HEK293 (cell line): ENCODE measurements at regions not wholly inside any gene's neighbourhood (a gene's known extent, or its start where the extent isn't known, plus 50 kb on each side); places are given as distances from the start of the nearest gene placed in this dataset.

Source experiments
- CTCF ChIA-PET: fragments of 350-600 bp; formaldehyde crosslinking; extraction: SDS; loops from one replicate; lab custom pipeline; 2021; ENCODE audit warnings: antibody characterized with exemption; lab: Yijun Ruan, JAX
- POLR2A ChIA-PET: fragments of 300-600 bp; formaldehyde crosslinking; extraction: SDS; loops from one replicate; lab custom pipeline; 2020; ENCODE audit warnings: antibody characterized with exemption, inconsistent platforms; lab: Yijun Ruan, JAX
- H3K27ac ChIP-seq: fragments of 200-500 bp; sonication (Bioruptor generic); 2 replicates; pipeline ENCODE4 v1.5.1; 2014; ENCODE audit warnings: low read depth, low read length, control low read depth, inconsistent platforms; ENCODE audit errors: extremely low read depth
- H3K36me3 ChIP-seq, 2 experiments: fragments of 200-500 bp in 1 of 2; sonication (Bioruptor generic) in 1 of 2; 1 replicate in 1 of 2; 2 replicates in 1 of 2; pipeline ENCODE4 v1.5.1; 2014 to 2017; ENCODE audit warnings: inconsistent platforms in 2 of 2, low read length in 2 of 2; ENCODE audit not compliant: control insufficient read depth in 2 of 2, insufficient read depth in 1 of 2
- H3K4me1 ChIP-seq: fragments of 200-500 bp; sonication (Bioruptor generic); 2 replicates; pipeline ENCODE4 v1.5.1; 2014; ENCODE audit warnings: mild to moderate bottlenecking, low read length, inconsistent platforms; ENCODE audit not compliant: control insufficient read depth, insufficient read depth
- H3K4me3 ChIP-seq: 2 replicates; pipeline ENCODE4 v1.5.1; 2011; ENCODE audit warnings: low read depth, mild to moderate bottlenecking, control low read depth, low read length, moderate library complexity
- H3K9me3 ChIP-seq: fragments of 200-500 bp; sonication (Bioruptor generic); 2 replicates; pipeline ENCODE4 v1.5.1; 2014; ENCODE audit warnings: low read depth, low read length, inconsistent platforms; ENCODE audit not compliant: control insufficient read depth, insufficient read depth
- EGR2 ChIP-seq: fragments of 450-650 bp; formaldehyde crosslinking; IDR thresholded peaks from 2 replicates; pipeline ENCODE4 v1.5.1; 2016; ENCODE audit warnings: low read depth, missing biosample characterization, missing genetic modification characterization
- IKZF3 ChIP-seq: fragments of 450-650 bp; IDR thresholded peaks from 2 replicates; pipeline ENCODE4 v1.5.0; 2018; ENCODE audit warnings: missing biosample characterization, mild to moderate bottlenecking, missing genetic modification characterization, moderate library complexity
- PRDM1 ChIP-seq: fragments of 450-650 bp; formaldehyde crosslinking; IDR thresholded peaks from 2 replicates; pipeline ENCODE4; 2016; ENCODE audit warnings: missing biosample characterization, missing genetic modification characterization
- PRDM2 ChIP-seq: fragments of 450-650 bp; formaldehyde crosslinking; IDR thresholded peaks from 2 replicates; pipeline ENCODE4 v1.5.1; 2016; ENCODE audit warnings: missing biosample characterization, missing genetic modification characterization, borderline replicate concordance
- TRIM28 ChIP-seq: IDR thresholded peaks from 2 replicates; pipeline ENCODE4 v1.6.1; 2011; ENCODE audit warnings: low read length, control low read depth, borderline replicate concordance
- ZFP37 ChIP-seq: fragments of 450-650 bp; formaldehyde crosslinking; IDR thresholded peaks from 2 replicates; pipeline ENCODE4 v1.5.1; 2016; ENCODE audit warnings: missing biosample characterization, missing genetic modification characterization
- ZNF138 ChIP-seq: fragments of 450-650 bp; formaldehyde crosslinking; IDR thresholded peaks from 2 replicates; pipeline ENCODE4 v1.5.1; 2016; ENCODE audit warnings: missing biosample characterization, missing genetic modification characterization, borderline replicate concordance
- ZNF341 ChIP-seq: fragments of 450-650 bp; formaldehyde crosslinking; IDR thresholded peaks from 2 replicates; pipeline ENCODE4; 2016; ENCODE audit warnings: low read depth, missing biosample characterization, missing genetic modification characterization
- ZNF366 ChIP-seq: fragments of 450-650 bp; formaldehyde crosslinking; conservative IDR thresholded peaks from 2 replicates; pipeline ENCODE4 v1.5.1; 2016; ENCODE audit warnings: missing biosample characterization, missing genetic modification characterization
- ZNF398 ChIP-seq: fragments of 450-650 bp; formaldehyde crosslinking; IDR thresholded peaks from 2 replicates; pipeline ENCODE4 v1.5.1; 2017; ENCODE audit warnings: missing biosample characterization, missing genetic modification characterization
- ZNF433 ChIP-seq: fragments of 450-650 bp; formaldehyde crosslinking; IDR thresholded peaks from 2 replicates; pipeline ENCODE4 v1.5.1; 2016; ENCODE audit warnings: missing biosample characterization, missing genetic modification characterization, low read depth
- ZNF513 ChIP-seq: fragments of 450-650 bp; IDR thresholded peaks from 2 replicates; pipeline ENCODE4 v1.5.1; 2018; ENCODE audit warnings: missing biosample characterization, missing genetic modification characterization
- ZNF626 ChIP-seq: fragments of 450-650 bp; sonication (Bioruptor Pico); formaldehyde crosslinking; IDR thresholded peaks from 2 replicates; pipeline ENCODE4 v1.5.1; 2018; ENCODE audit warnings: missing biosample characterization, missing genetic modification characterization, inconsistent platforms
- ZNF639 ChIP-seq: fragments of 450-650 bp; formaldehyde crosslinking; IDR thresholded peaks from 2 replicates; pipeline ENCODE4 v1.5.1; 2016; ENCODE audit warnings: missing biosample characterization, missing genetic modification characterization
- ZNF670 ChIP-seq: fragments of 450-650 bp; formaldehyde crosslinking; IDR thresholded peaks from 2 replicates; pipeline ENCODE4 v1.5.1; 2016; ENCODE audit warnings: missing biosample characterization, missing genetic modification characterization, low read depth
- ZNF704 ChIP-seq: fragments of 450-650 bp; formaldehyde crosslinking; IDR thresholded peaks from 2 replicates; pipeline ENCODE4 v1.5.1; 2016; ENCODE audit warnings: missing biosample characterization, missing genetic modification characterization
- ZNF707 ChIP-seq: fragments of 450-650 bp; formaldehyde crosslinking; IDR thresholded peaks from 2 replicates; pipeline ENCODE4 v1.5.1; 2016; ENCODE audit warnings: missing biosample characterization, missing genetic modification characterization
- ZNF776 ChIP-seq: fragments of 450-650 bp; formaldehyde crosslinking; IDR thresholded peaks from 2 replicates; pipeline ENCODE4 v1.5.0; 2017; ENCODE audit warnings: missing biosample characterization, missing genetic modification characterization, borderline replicate concordance

- H3K4me1 ChIP-seq: no peaks in the 10 kb centered on the region; the same call in 1 of the 2 replicates
- no peak for TF ChIP-seq ZNF341 (tag by site-specific recombination)
- no peak for TF ChIP-seq ZNF398 (tag by site-specific recombination)
- TF ChIP-seq ZFP37 (tag by site-specific recombination): no peak
- TF ChIP-seq ZNF366 (tag by site-specific recombination): no peak
- no peak for TF ChIP-seq EGR2
- TF ChIP-seq ZNF138 (tag by site-specific recombination): no peak
- no peak for TF ChIP-seq ZNF433 (tag by site-specific recombination)
- no peak for TF ChIP-seq ZNF626 (tag by site-specific recombination)
- no peak for TF ChIP-seq ZNF704 (tag by site-specific recombination)
- no peak for TF ChIP-seq ZNF670 (tag by site-specific recombination)
- no peak for TF ChIP-seq ZNF707
- no peak for TF ChIP-seq ZNF776
- TF ChIP-seq PRDM2: no peak
- TF ChIP-seq IKZF3 (tag by site-specific recombination): no peak
- no peak for TF ChIP-seq TRIM28
- TF ChIP-seq ZNF513 (tag by site-specific recombination): no peak
- TF ChIP-seq ZNF639 (tag by site-specific recombination): no peak
- no peak for TF ChIP-seq PRDM1 (tag by site-specific recombination)
- H3K9me3 ChIP-seq: no peaks in the 10 kb centered on the region
- H3K36me3 ChIP-seq: no peaks in the 10 kb centered on the region
- H3K4me3 ChIP-seq: no peak overlapping the region
- H3K27ac ChIP-seq: no peak overlapping the region
- CTCF ChIA-PET: interaction anchor here (0.6 kb wide), 1 partner anchor 733 kb away, joined by 3 read pairs; no protein-coding TSS in a partner anchor
- POLR2A ChIA-PET: no interaction called here
These were observed 593.3 kb upstream of the HS3ST5 start for GRCh38 chr6:114936080-114936479.
